Neural cell (in vitro differentiated cells): ENCODE measurements at regions not wholly inside any gene's neighbourhood (a gene's known extent, or its start where the extent isn't known, plus 50 kb on each side); places are given as distances from the start of the nearest gene placed in this dataset.

Source experiments
- H2AFZ ChIP-seq: fragments of 200-600, 300-800 bp; sonication (generic), shearing (Covaris generic); 2 replicates; pipeline ENCODE4 v1.6.0; 2014; ENCODE audit warnings: low read depth, mild to moderate bottlenecking, antibody characterized with exemption, low read length, moderate library complexity
- H3F3A ChIP-seq: fragments of 200-600 bp; shearing (Covaris generic); 2 replicates; pipeline ENCODE4 v1.6.1; 2016; ENCODE audit warnings: mild to moderate bottlenecking, moderate library complexity, mixed read lengths, antibody characterized with exemption, low read length; ENCODE audit not compliant: insufficient read depth, poor library complexity, severe bottlenecking
- H3K27ac ChIP-seq: fragments of 200-600, 300-800 bp; sonication (generic), shearing (Covaris generic); 2 replicates; pipeline ENCODE4 v1.5.1; 2014; ENCODE audit warnings: mild to moderate bottlenecking, low read length, moderate library complexity
- H3K27me3 ChIP-seq: fragments of 300-800, 200-600 bp; sonication (generic), shearing (Covaris generic); 2 replicates; pipeline ENCODE4 v1.6.0; 2014; ENCODE audit warnings: mild to moderate bottlenecking, low read depth, low read length, moderate library complexity; ENCODE audit not compliant: insufficient read depth
- H3K36me3 ChIP-seq: fragments of 300-800, 200-600 bp; sonication (generic), shearing (Covaris generic); 2 replicates; pipeline ENCODE4 v1.5.1; 2014; ENCODE audit warnings: mild to moderate bottlenecking, antibody characterized with exemption, low read length, moderate library complexity; ENCODE audit not compliant: insufficient read depth
- H3K4me2 ChIP-seq: fragments of 300-800, 200-600 bp; sonication (generic), shearing (Covaris generic); 2 replicates; pipeline ENCODE4 v1.6.0; 2014; ENCODE audit warnings: mild to moderate bottlenecking, low read length
- H3K4me3 ChIP-seq: fragments of 300-800, 200-600 bp; sonication (generic), shearing (Covaris generic); 2 replicates; pipeline ENCODE4 v1.5.1; 2014; ENCODE audit warnings: mild to moderate bottlenecking, low read length, moderate library complexity
- H3K79me2 ChIP-seq: fragments of 200-600 bp; shearing (Covaris generic); replicated peaks from 2 replicates; pipeline ENCODE4 v1.6.0; 2014; ENCODE audit warnings: mild to moderate bottlenecking, low read length, moderate library complexity; ENCODE audit not compliant: insufficient read depth
- H3K9ac ChIP-seq: fragments of 300-800, 200-600 bp; sonication (generic), shearing (Covaris generic); 2 replicates; pipeline ENCODE4 v1.6.1; 2016; ENCODE audit warnings: mild to moderate bottlenecking, low read length, mixed read lengths
- H3K9me2 ChIP-seq: fragments of 200-600 bp; shearing (Covaris generic); 2 replicates; pipeline ENCODE4 v1.6.1; 2016; ENCODE audit warnings: mild to moderate bottlenecking, low read length, mixed read lengths; ENCODE audit not compliant: insufficient read depth
- H3K9me3 ChIP-seq: fragments of 200-600, 300-800 bp; sonication (generic), shearing (Covaris generic); 2 replicates; pipeline ENCODE4 v1.6.1; 2016; ENCODE audit warnings: mild to moderate bottlenecking, mixed run types, low read length, moderate library complexity, mixed read lengths
- H4K20me1 ChIP-seq: fragments of 200-600 bp; shearing (Covaris generic); 2 replicates; pipeline ENCODE4 v1.6.1; 2016; ENCODE audit warnings: mild to moderate bottlenecking, mixed run types; ENCODE audit not compliant: insufficient read depth
- CTCF ChIP-seq: fragments of 450-650 bp; IDR thresholded peaks from 2 replicates; pipeline ENCODE4 v1.5.1; 2014; ENCODE audit warnings: antibody characterized with exemption, mild to moderate bottlenecking, moderate library complexity; ENCODE audit not compliant: poor library complexity, severe bottlenecking
- EP300 ChIP-seq: fragments of 450-650 bp; conservative IDR thresholded peaks from 2 replicates; pipeline ENCODE4 v1.6.1; 2014; ENCODE audit warnings: antibody characterized with exemption, mild to moderate bottlenecking, moderate library complexity; ENCODE audit not compliant: poor library complexity, severe bottlenecking
- EZH2 ChIP-seq: fragments of 200-600, 300-800 bp; shearing (Covaris generic), sonication (generic); IDR thresholded peaks from 2 replicates; pipeline ENCODE4 v1.6.1; 2014; ENCODE audit warnings: antibody characterized with exemption, low read length, borderline replicate concordance, mild to moderate bottlenecking; ENCODE audit not compliant: insufficient read depth, poor library complexity, severe bottlenecking
- MXI1 ChIP-seq: fragments of 450-650 bp; conservative IDR thresholded peaks from 2 replicates; pipeline ENCODE4 v1.6.1; 2014; ENCODE audit warnings: antibody characterized with exemption, mild to moderate bottlenecking; ENCODE audit not compliant: poor library complexity, severe bottlenecking
- POLR2AphosphoS5 ChIP-seq: IDR thresholded peaks from 2 replicates; pipeline ENCODE4 v1.6.1; 2012
- RAD21 ChIP-seq: fragments of 450-650 bp; conservative IDR thresholded peaks from 2 replicates; pipeline ENCODE4 v1.6.1; 2014; ENCODE audit warnings: antibody characterized with exemption, mild to moderate bottlenecking, moderate library complexity
- REST ChIP-seq: IDR thresholded peaks from 2 replicates; pipeline ENCODE4 v1.6.1; 2012; ENCODE audit warnings: borderline replicate concordance
- SMC3 ChIP-seq: fragments of 450-650 bp; conservative IDR thresholded peaks from 2 replicates; pipeline ENCODE4 v1.6.1; 2014; ENCODE audit warnings: antibody characterized with exemption, mild to moderate bottlenecking, moderate library complexity; ENCODE audit not compliant: poor library complexity
- TAF1 ChIP-seq: IDR thresholded peaks from 2 replicates; pipeline ENCODE4 v1.6.1; 2012; ENCODE audit warnings: low read depth

GRCh38 chr4:19293080-19293479 is 958.6 kb upstream of the SLIT2 start:
- Histone ChIP-seq H3F3A (no peaks in the 10 kb centered on the region), H3K36me3 (no peaks in the 10 kb centered on the region), H3K9me3 (peaks cover 6% of the 10 kb centered on the region), H3K27ac (no peak overlapping the region), H3K79me2 (no peaks in the 10 kb centered on the region), H3K27me3 (no peaks in the 10 kb centered on the region), H3K4me2 (no peak overlapping the region), H3K4me3 (no peak overlapping the region), H2AFZ (no peak overlapping the region), H4K20me1 (no peaks in the 10 kb centered on the region), H3K9me2 (no peaks in the 10 kb centered on the region), H3K9ac (no peak overlapping the region)
- TF ChIP-seq RAD21 (no peak), SMC3 (no peak)

GRCh38 chr4:19286924-19287323 is 964.8 kb upstream of the SLIT2 start:
- Histone ChIP-seq H3K4me2 (no peak overlapping the region), H3K27ac (no peak overlapping the region), H3K36me3 (no peaks in the 10 kb centered on the region), H3K79me2 (no peaks in the 10 kb centered on the region), H2AFZ (no peak overlapping the region), H3K9me2 (no peaks in the 10 kb centered on the region), H3K9ac (no peak overlapping the region), H3K27me3 (no peaks in the 10 kb centered on the region), H4K20me1 (no peaks in the 10 kb centered on the region), H3F3A (no peaks in the 10 kb centered on the region), H3K9me3 (peaks cover 4% of the 10 kb centered on the region), H3K4me3 (no peak overlapping the region)
- no peak for TF ChIP-seq POLR2AphosphoS5
- TF ChIP-seq REST: no peak
- no peak for TF ChIP-seq MXI1
- no peak for TF ChIP-seq SMC3
- no peak for TF ChIP-seq CTCF
- no peak for TF ChIP-seq TAF1
- no peak for TF ChIP-seq EZH2
- no peak for TF ChIP-seq RAD21
- no peak for TF ChIP-seq EP300

- no peak overlapping the region for H2AFZ ChIP-seq
- no peaks in the 10 kb centered on the region for H3K79me2 ChIP-seq
- peaks cover 4% of the 10 kb centered on the region for H3K9me3 ChIP-seq
- no peaks in the 10 kb centered on the region for H3K36me3 ChIP-seq
- TF ChIP-seq POLR2AphosphoS5 (no peak), EZH2 (no peak), SMC3 (no peak), EP300 (no peak)
- H3K4me3 ChIP-seq: no peak overlapping the region
- H3F3A ChIP-seq: no peaks in the 10 kb centered on the region
- no peaks in the 10 kb centered on the region for H3K9me2 ChIP-seq
- no peak overlapping the region for H3K27ac ChIP-seq
- no peak overlapping the region for H3K4me2 ChIP-seq
- no peak overlapping the region for H3K9ac ChIP-seq
- no peaks in the 10 kb centered on the region for H3K27me3 ChIP-seq
- no peaks in the 10 kb centered on the region for H4K20me1 ChIP-seq
Observed at GRCh38 chr4:19285146-19285545, 966.6 kb upstream of the SLIT2 start.
